AG04450 (cell line): ENCODE measurements at regions not wholly inside any gene's neighbourhood (a gene's known extent, or its start where the extent isn't known, plus 50 kb on each side); places are given as distances from the start of the nearest gene placed in this dataset.

Experiments used
- CTCF ChIA-PET: fragments of 300-600, 350-600 bp; formaldehyde crosslinking; extraction: SDS; loops from one replicate; lab custom pipeline; 2022; ENCODE audit warnings: antibody characterized with exemption, inconsistent platforms; lab: Charles Lee
- POLR2A ChIA-PET: fragments of 350-600 bp; formaldehyde crosslinking; extraction: SDS; loops from one replicate; lab custom pipeline; 2021; ENCODE audit warnings: antibody characterized with exemption, inconsistent platforms; lab: Yijun Ruan, JAX
- DNase-seq: peaks from one replicate; pipeline ENCODE4 v3.0.0-alpha.2; 2011; ENCODE audit warnings: low read depth, low spot score
- H3K27ac ChIP-seq: one replicate; pipeline ENCODE4 v1.5.1; 2012; ENCODE audit warnings: low read depth, low read length, control low read depth
- H3K27me3 ChIP-seq: one replicate; pipeline ENCODE4 v1.6.0; 2012; ENCODE audit warnings: low read length; ENCODE audit not compliant: control insufficient read depth, insufficient read depth
- H3K4me3 ChIP-seq: 2 replicates; pipeline ENCODE4 v1.5.1; 2011; ENCODE audit warnings: mild to moderate bottlenecking, low read depth, low read length, control low read depth
- H3K9me3 ChIP-seq: 2 replicates; pipeline ENCODE4 v1.5.1; 2012; ENCODE audit warnings: low read length; ENCODE audit not compliant: control insufficient read depth, insufficient read depth
- TF ChIP-seq, protein P1 (sequence below): IDR thresholded peaks from 2 replicates; pipeline ENCODE4 v1.5.1; 2011; ENCODE audit warnings: low read depth, low read length, control low read depth, inconsistent platforms

DNA sequence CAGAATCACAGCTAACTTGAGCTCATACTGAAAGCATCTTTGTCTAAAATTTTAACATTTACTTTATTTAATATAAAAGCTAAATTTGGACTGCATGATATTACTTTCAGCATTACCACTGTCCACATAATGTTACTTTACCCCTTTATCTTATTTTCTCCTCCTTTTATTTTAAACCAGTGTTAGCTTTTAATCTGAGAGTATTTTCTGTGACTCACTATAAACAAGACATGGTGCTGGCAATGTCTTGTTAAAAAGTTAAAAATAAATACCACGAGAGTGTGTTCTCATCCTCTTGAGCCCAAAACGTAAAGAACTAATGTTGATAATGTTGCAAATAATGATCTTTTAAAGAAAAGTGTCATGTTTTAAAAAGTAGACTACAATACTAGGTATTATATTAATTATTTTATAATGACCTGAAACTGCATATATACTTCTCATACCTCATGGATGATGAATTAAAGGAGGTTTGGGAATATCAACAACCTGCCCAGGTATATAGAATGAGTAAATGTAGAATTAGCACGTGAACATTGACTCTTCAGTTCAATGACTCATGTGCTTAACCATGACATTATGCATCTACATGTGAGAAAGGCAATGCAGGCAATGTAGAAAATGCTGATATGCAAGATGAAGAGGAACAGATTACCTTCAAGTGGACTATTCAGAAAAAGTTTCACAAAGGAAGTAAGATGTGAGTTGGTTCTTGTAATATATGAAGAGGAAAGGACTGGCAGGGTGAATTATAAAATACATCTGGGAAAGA, 454.1 kb upstream of the ADGRL3 start:
- H3K4me3 ChIP-seq = no peak overlapping the region
- ChIA-PET POLR2A (no interaction called here), CTCF (interaction anchor here (0.6 to 1.6 kb wide), 3 partner anchors 9 to 19 kb away, joined by 3 to 4 read pairs (median 4); no protein-coding TSS in a partner anchor)
- no peaks in the 10 kb centered on the region for H3K9me3 ChIP-seq
- TF ChIP-seq, protein P1, sequence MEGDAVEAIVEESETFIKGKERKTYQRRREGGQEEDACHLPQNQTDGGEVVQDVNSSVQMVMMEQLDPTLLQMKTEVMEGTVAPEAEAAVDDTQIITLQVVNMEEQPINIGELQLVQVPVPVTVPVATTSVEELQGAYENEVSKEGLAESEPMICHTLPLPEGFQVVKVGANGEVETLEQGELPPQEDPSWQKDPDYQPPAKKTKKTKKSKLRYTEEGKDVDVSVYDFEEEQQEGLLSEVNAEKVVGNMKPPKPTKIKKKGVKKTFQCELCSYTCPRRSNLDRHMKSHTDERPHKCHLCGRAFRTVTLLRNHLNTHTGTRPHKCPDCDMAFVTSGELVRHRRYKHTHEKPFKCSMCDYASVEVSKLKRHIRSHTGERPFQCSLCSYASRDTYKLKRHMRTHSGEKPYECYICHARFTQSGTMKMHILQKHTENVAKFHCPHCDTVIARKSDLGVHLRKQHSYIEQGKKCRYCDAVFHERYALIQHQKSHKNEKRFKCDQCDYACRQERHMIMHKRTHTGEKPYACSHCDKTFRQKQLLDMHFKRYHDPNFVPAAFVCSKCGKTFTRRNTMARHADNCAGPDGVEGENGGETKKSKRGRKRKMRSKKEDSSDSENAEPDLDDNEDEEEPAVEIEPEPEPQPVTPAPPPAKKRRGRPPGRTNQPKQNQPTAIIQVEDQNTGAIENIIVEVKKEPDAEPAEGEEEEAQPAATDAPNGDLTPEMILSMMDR = no peak
- no peak overlapping the region for H3K27ac ChIP-seq
- no peak for DNase-seq
- no peaks in the 10 kb centered on the region for H3K27me3 ChIP-seq

DNA sequence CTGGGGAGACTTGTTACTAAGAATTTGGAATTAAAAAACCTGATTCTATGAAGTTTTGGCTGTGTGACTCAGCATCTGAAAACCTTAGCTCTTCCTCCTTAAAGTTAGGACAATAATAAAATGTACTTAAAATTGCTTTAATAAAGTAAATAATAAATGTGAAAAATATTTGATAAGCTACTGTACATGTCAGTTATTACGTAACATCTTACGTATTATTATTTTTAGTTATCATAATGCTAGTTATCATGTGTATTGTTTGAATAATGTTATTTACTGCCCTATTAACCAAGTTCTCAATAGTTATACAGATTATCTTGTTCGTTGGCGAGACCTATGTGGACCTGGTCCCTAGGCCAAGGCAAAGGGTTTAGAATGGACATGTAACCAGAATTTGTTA, 449.2 kb upstream of the ADGRL3 start:
- ChIA-PET CTCF (no interaction called here), POLR2A (no interaction called here)
- Histone ChIP-seq H3K27ac (no peak overlapping the region), H3K27me3 (no peaks in the 10 kb centered on the region), H3K4me3 (no peak overlapping the region), H3K9me3 (no peaks in the 10 kb centered on the region)
- TF ChIP-seq, protein P1 = no peak
- no peak for DNase-seq

DNA sequence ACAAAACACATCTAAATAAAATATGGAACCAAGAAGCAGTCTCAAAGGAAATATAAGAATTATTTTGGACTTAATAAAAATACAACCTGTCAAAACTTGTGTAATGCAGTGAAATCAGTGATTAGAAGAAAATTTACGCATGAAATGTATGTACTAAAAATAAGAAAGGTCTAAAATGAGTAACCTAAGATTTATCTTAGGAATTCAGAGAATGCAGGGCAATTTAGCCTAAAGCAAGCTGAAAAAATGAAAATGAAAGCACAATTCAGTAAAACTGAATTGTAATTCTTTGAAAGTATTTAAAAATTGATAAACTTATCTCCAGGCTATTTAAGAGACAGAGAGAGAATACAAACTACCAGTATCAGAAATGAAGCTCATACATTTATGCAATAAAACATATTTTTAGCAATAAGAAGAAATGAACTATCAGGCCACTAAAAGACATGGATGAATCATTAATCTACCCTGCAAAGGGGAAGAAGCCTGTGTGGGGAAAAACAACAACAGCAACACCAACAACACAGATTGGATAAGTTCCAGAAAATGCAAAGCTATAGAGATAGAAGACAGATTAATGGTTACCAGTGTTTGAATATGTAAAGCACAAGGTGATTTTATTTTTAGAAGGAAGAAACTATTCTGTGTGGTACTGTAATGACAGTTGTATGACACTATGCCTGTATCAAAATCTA, 442.0 kb upstream of the ADGRL3 start:
- Histone ChIP-seq H3K9me3 (no peaks in the 10 kb centered on the region), H3K4me3 (no peak overlapping the region), H3K27ac (no peak overlapping the region), H3K27me3 (no peaks in the 10 kb centered on the region)
- TF ChIP-seq, protein P1 = no peak
- CTCF ChIA-PET = interaction anchor here (0.8 kb wide), 1 partner anchor 11 kb away, joined by 4 read pairs; no protein-coding TSS in a partner anchor
- POLR2A ChIA-PET = no interaction called here
- DNase-seq = no peak

DNA sequence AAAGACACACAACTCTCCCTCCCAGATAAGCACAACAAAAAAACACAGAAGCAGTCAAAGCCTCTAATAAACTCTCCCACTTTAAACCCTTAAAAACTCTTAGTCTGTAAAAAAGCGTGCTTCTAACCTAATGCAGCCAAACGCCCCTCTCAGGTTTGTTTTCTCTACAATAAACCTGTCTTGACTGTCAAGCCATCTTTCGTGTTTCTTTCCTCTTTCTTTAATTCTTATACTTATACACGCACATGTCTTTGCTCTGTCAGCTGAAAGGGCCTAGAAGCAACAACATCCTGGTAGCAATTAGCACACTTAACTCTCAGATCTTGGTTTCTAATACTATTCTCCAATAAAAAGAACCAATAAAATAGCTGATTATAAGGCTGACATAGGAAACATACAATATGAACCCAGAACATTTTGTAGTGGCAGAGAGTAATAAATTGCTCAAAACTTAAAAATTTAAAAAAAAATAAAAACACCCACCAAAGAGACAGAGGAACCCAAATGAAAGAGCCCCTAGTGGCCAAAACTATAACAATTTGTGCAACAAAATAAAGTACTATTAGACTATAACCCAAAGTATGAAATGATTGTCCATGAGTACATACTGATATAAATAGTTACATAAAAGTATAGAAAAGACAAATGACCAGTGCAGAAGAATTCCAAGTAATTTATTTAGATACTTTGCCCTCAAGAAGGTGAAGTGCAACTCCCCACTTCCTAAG, 440.4 kb upstream of the ADGRL3 start:
- TF ChIP-seq, protein P1 = peak; percentile 28
- DNase-seq = no peak
- Histone ChIP-seq H3K4me3 (no peak overlapping the region), H3K27ac (no peak overlapping the region), H3K9me3 (no peaks in the 10 kb centered on the region), H3K27me3 (no peaks in the 10 kb centered on the region)
- CTCF ChIA-PET = no interaction called here
- POLR2A ChIA-PET = no interaction called here
